SK-N-MC (cell line): ENCODE measurements at regions not wholly inside any gene's neighbourhood (a gene's known extent, or its start where the extent isn't known, plus 50 kb on each side); places are given as distances from the start of the nearest gene placed in this dataset.

Experiments used
- EZH2 ChIP-seq: fragments of 200-600 bp; sonication (generic); IDR thresholded peaks from one replicate; pipeline ENCODE4 v1.6.1; 2017; ENCODE audit warnings: antibody characterized with exemption
- FOXP2 ChIP-seq: optimal IDR thresholded peaks from 2 replicates; pipeline ENCODE3; 2011; ENCODE audit warnings: mild to moderate bottlenecking, moderate library complexity; ENCODE audit not compliant: insufficient read depth; ENCODE audit errors: extremely low read length, control extremely low read depth
- POLR2AphosphoS5 ChIP-seq: IDR thresholded peaks from 2 replicates; pipeline ENCODE4 v1.6.1; 2012; ENCODE audit warnings: mild to moderate bottlenecking, low read depth, low read length, borderline replicate concordance

- TF ChIP-seq EZH2 (no peak), FOXP2 (no peak), POLR2AphosphoS5 (no peak)
Measured at GRCh38 chr4:112979881-112980421, 69.5 kb upstream of the ANK2 start.
